OCI-LY1 (cell line): ENCODE measurements at regions not wholly inside any gene's neighbourhood (a gene's known extent, or its start where the extent isn't known, plus 50 kb on each side); places are given as distances from the start of the nearest gene placed in this dataset.

Experiments used
- EZH2 ChIP-seq: fragments of 200-600 bp; sonication (generic), shearing (Covaris generic); IDR thresholded peaks from 2 replicates; pipeline ENCODE4 v1.8.0; 2017; ENCODE audit warnings: borderline replicate concordance, mixed run types, mild to moderate bottlenecking, antibody characterized with exemption, low read length, moderate library complexity, mixed read lengths
- TF ChIP-seq, protein P1 (sequence below): fragments of 200-600 bp; sonication (generic), shearing (Covaris generic); IDR thresholded peaks from 2 replicates; pipeline ENCODE4 v1.5.1; 2017; ENCODE audit warnings: mild to moderate bottlenecking, antibody characterized with exemption, low read length, moderate library complexity, mixed read lengths

DNA sequence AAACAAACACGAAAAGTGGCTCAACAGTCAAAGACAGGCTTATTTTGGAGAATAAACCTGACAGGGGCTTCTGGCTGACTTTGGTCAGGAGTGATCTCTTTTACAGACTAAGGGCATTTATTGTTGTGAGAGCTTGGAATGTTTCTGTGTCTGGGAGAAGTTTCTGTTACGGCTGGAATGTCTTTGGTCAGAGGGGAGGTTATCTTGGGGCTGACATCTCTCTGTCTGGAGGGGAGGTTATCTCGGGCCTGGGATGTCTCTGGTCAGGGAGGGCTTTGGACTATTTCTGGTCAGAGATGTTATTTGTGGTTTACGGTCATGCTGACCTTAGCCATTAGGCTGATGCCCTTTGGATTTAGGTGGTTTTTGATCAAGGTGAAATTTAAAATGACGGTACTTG is 345.5 kb upstream of the FSIP2 start:
- TF ChIP-seq, protein P1, sequence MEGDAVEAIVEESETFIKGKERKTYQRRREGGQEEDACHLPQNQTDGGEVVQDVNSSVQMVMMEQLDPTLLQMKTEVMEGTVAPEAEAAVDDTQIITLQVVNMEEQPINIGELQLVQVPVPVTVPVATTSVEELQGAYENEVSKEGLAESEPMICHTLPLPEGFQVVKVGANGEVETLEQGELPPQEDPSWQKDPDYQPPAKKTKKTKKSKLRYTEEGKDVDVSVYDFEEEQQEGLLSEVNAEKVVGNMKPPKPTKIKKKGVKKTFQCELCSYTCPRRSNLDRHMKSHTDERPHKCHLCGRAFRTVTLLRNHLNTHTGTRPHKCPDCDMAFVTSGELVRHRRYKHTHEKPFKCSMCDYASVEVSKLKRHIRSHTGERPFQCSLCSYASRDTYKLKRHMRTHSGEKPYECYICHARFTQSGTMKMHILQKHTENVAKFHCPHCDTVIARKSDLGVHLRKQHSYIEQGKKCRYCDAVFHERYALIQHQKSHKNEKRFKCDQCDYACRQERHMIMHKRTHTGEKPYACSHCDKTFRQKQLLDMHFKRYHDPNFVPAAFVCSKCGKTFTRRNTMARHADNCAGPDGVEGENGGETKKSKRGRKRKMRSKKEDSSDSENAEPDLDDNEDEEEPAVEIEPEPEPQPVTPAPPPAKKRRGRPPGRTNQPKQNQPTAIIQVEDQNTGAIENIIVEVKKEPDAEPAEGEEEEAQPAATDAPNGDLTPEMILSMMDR, result no peak
- no peak for TF ChIP-seq EZH2
